H1 (cell line): ENCODE measurements at regions not wholly inside any gene's neighbourhood (a gene's known extent, or its start where the extent isn't known, plus 50 kb on each side); places are given as distances from the start of the nearest gene placed in this dataset.

ENCODE experiments used
- CTCF ChIA-PET: fragments of 300-600 bp; sonication (Branson Sonifier 250); formaldehyde crosslinking; loops from one replicate; lab custom pipeline; 2021; ENCODE audit not compliant: partially characterized antibody; lab: Charles Lee
- POLR2A ChIA-PET: fragments of 300-600 bp; sonication (Branson Sonifier 250); formaldehyde crosslinking; loops from one replicate; lab custom pipeline; 2021; ENCODE audit warnings: inconsistent platforms; ENCODE audit not compliant: partially characterized antibody; lab: Charles Lee
- DNase-seq, 2 experiments: peaks; one replicate each; pipeline versions ENCODE4 v3.0.0 to v3.0.0-alpha.2; 2010 to 2022; ENCODE audit warnings: low spot score in 2 of 2, low read depth in 1 of 2, mixed read lengths in 1 of 2
- FAIRE-seq: peaks from 2 replicates; lab custom pipeline; 2011; peaks lifted over from hg19 to GRCh38; lab: Jason Lieb, UNC
- H2AFZ ChIP-seq: 2 replicates; pipeline ENCODE4 v1.8.1; 2012; ENCODE audit warnings: low read length, inconsistent platforms
- H2AK5ac ChIP-seq: 2 replicates; pipeline ENCODE4 v1.6.1; 2013; ENCODE audit warnings: low read depth, low read length
- H2BK120ac ChIP-seq: replicated peaks from 2 replicates; pipeline ENCODE3; 2013; ENCODE audit warnings: low read depth, low read length, inconsistent platforms
- H2BK12ac ChIP-seq: 2 replicates; pipeline ENCODE4 v1.6.1; 2013; ENCODE audit warnings: low read depth, low read length
- H2BK15ac ChIP-seq: 2 replicates; pipeline ENCODE4 v1.6.1; 2013; ENCODE audit warnings: low read length
- H2BK20ac ChIP-seq: 2 replicates; pipeline ENCODE4 v1.6.1; 2013; ENCODE audit warnings: low read length
- H2BK5ac ChIP-seq: 2 replicates; pipeline ENCODE4 v1.6.1; 2013; ENCODE audit warnings: low read depth, low read length
- H3K14ac ChIP-seq: 2 replicates; pipeline ENCODE4 v1.6.1; 2013; ENCODE audit warnings: inconsistent platforms; ENCODE audit not compliant: insufficient read length
- H3K18ac ChIP-seq: 2 replicates; pipeline ENCODE4 v1.6.1; 2013; ENCODE audit warnings: low read length; ENCODE audit errors: extremely low read depth
- H3K23ac ChIP-seq: 2 replicates; pipeline ENCODE4 v1.6.1; 2013; ENCODE audit warnings: inconsistent platforms; ENCODE audit not compliant: insufficient read length
- H3K23me2 ChIP-seq: 2 replicates; pipeline ENCODE4 v1.6.1; 2013; ENCODE audit warnings: low read depth, low read length
- H3K27ac ChIP-seq: 2 replicates; pipeline ENCODE4 v1.6.1; 2011; ENCODE audit warnings: low read depth, low read length, inconsistent platforms
- H3K27me3 ChIP-seq, 4 experiments: replicated peaks in 1 of 4; 1 replicate in 1 of 4; 2 replicates in 3 of 4; pipeline versions ENCODE4 v1.6.1 to v1.8.1; 2011 to 2013; ENCODE audit warnings: low read length in 3 of 4, mild to moderate bottlenecking in 3 of 4, inconsistent platforms in 2 of 4, mixed read lengths in 2 of 4, moderate library complexity in 1 of 4; ENCODE audit not compliant: control insufficient read depth in 3 of 4, insufficient read depth in 3 of 4; ENCODE audit errors: extremely low read depth in 1 of 4
- H3K36me3 ChIP-seq, 4 experiments: 2 replicates each; pipeline versions ENCODE4 v1.6.1 to v1.8.1; 2011 to 2013; ENCODE audit warnings: mild to moderate bottlenecking in 4 of 4, low read length in 3 of 4, moderate library complexity in 2 of 4, control low read depth in 1 of 4, inconsistent platforms in 1 of 4; ENCODE audit not compliant: insufficient read depth in 4 of 4, control insufficient read depth in 2 of 4
- H3K4ac ChIP-seq: replicated peaks from 2 replicates; pipeline ENCODE3; 2013; ENCODE audit warnings: low read length, low read depth, mixed read lengths, inconsistent platforms; ENCODE audit not compliant: insufficient read length
- H3K4me1 ChIP-seq, 4 experiments: replicated peaks in 1 of 4; 1 replicate in 1 of 4; 2 replicates in 3 of 4; pipeline versions ENCODE4 v1.6.1 to v1.8.1; 2011 to 2013; ENCODE audit warnings: low read length in 3 of 4, inconsistent platforms in 2 of 4, mixed read lengths in 1 of 4; ENCODE audit not compliant: insufficient read depth in 4 of 4, control insufficient read depth in 3 of 4
- H3K4me2 ChIP-seq, 2 experiments: 2 replicates each; pipeline versions ENCODE4 v1.6.1 to v1.8.1; 2011 to 2013; ENCODE audit warnings: low read depth in 2 of 2, low read length in 2 of 2, control low read depth in 1 of 2, inconsistent platforms in 1 of 2, mild to moderate bottlenecking in 1 of 2; ENCODE audit not compliant: insufficient read depth in 1 of 2
- H3K4me3 ChIP-seq, 4 experiments: fragments of 200-600, 300-600 bp in 1 of 4; sonication (generic), shearing (Covaris generic), sonication (Bioruptor Twin) in 1 of 4; 2 replicates each; pipeline versions ENCODE4 v1.5.1 to v1.8.1; 2011 to 2016; ENCODE audit warnings: low read length in 4 of 4, low read depth in 3 of 4, control low read depth in 2 of 4, inconsistent platforms in 2 of 4, mild to moderate bottlenecking in 2 of 4, mixed read lengths in 1 of 4, moderate library complexity in 1 of 4; ENCODE audit not compliant: insufficient read depth in 2 of 4; ENCODE audit errors: extremely low read depth in 1 of 4
- H3K56ac ChIP-seq: replicated peaks from 2 replicates; pipeline ENCODE3; 2013; ENCODE audit warnings: low read depth, mild to moderate bottlenecking, mixed read lengths, low read length, inconsistent platforms; ENCODE audit not compliant: insufficient read length
- H3K79me1 ChIP-seq: 2 replicates; pipeline ENCODE4 v1.6.1; 2013; ENCODE audit warnings: low read depth, low read length, control low read depth
- H3K79me2 ChIP-seq, 2 experiments: 2 replicates each; pipeline versions ENCODE4 v1.6.1 to v1.8.1; 2012 to 2013; ENCODE audit warnings: low read length in 2 of 2, mild to moderate bottlenecking in 2 of 2, inconsistent platforms in 1 of 2; ENCODE audit not compliant: insufficient read depth in 2 of 2, control insufficient read depth in 1 of 2
- H3K9ac ChIP-seq, 4 experiments: replicated peaks in 1 of 4; 1 replicate in 1 of 4; 2 replicates in 3 of 4; pipeline versions ENCODE4 v1.6.1 to v1.8.1; 2011 to 2013; ENCODE audit warnings: low read depth in 3 of 4, low read length in 3 of 4, control low read depth in 2 of 4, mild to moderate bottlenecking in 2 of 4, moderate library complexity in 2 of 4, inconsistent platforms in 1 of 4; ENCODE audit errors: extremely low read depth in 1 of 4
- H3K9me3 ChIP-seq, 2 experiments: 2 replicates each; pipeline versions ENCODE4 v1.6.1 to v1.8.1; 2012 to 2013; ENCODE audit warnings: mild to moderate bottlenecking in 2 of 2, moderate library complexity in 2 of 2, control low read depth in 1 of 2, inconsistent platforms in 1 of 2, low read depth in 1 of 2, low read length in 1 of 2, mixed read lengths in 1 of 2; ENCODE audit not compliant: insufficient read depth in 2 of 2
- H4K20me1 ChIP-seq, 2 experiments: replicated peaks in 1 of 2; 2 replicates each; pipeline versions ENCODE3 to v1.8.1; 2011 to 2013; ENCODE audit warnings: inconsistent platforms in 2 of 2, low read length in 2 of 2, mild to moderate bottlenecking in 1 of 2; ENCODE audit not compliant: insufficient read depth in 2 of 2, control insufficient read depth in 1 of 2
- H4K5ac ChIP-seq: 2 replicates; pipeline ENCODE4 v1.6.1; 2013; ENCODE audit warnings: low read length, low read depth, mixed read lengths, inconsistent platforms; ENCODE audit not compliant: insufficient read length
- H4K8ac ChIP-seq: 2 replicates; pipeline ENCODE4 v1.8.0; 2013; ENCODE audit warnings: mild to moderate bottlenecking, moderate library complexity, low read length, inconsistent platforms; ENCODE audit not compliant: insufficient read depth; ENCODE audit errors: extremely low read depth
- H4K91ac ChIP-seq: replicated peaks from 2 replicates; pipeline ENCODE3; 2013; ENCODE audit warnings: low read length, mixed read lengths, inconsistent platforms; ENCODE audit not compliant: insufficient read length
- ATF2 ChIP-seq: IDR thresholded peaks from 2 replicates; pipeline ENCODE4 v1.6.1; 2012; ENCODE audit warnings: low read length, inconsistent platforms
- BACH1 ChIP-seq: IDR thresholded peaks from 2 replicates; pipeline ENCODE4 v1.6.1; 2012; ENCODE audit warnings: low read length, improper control_type of control experiment
- CHD2 ChIP-seq: IDR thresholded peaks from 2 replicates; pipeline ENCODE4 v1.6.1; 2012; ENCODE audit warnings: low read length, improper control_type of control experiment
- CREB1 ChIP-seq: IDR thresholded peaks from 2 replicates; pipeline ENCODE4 v1.6.1; 2012; ENCODE audit warnings: inconsistent platforms
- CTBP2 ChIP-seq: IDR thresholded peaks from 2 replicates; pipeline ENCODE4 v1.7.0; 2011; ENCODE audit warnings: borderline replicate concordance, mild to moderate bottlenecking, moderate library complexity, mixed read lengths, low read length; ENCODE audit not compliant: insufficient read depth, insufficient read length
- FOSL1 ChIP-seq: IDR thresholded peaks from 2 replicates; pipeline ENCODE4 v1.6.1; 2011; ENCODE audit warnings: mild to moderate bottlenecking, low read depth, low read length, moderate library complexity; ENCODE audit not compliant: insufficient read depth
- KDM4A ChIP-seq: IDR thresholded peaks from one replicate; pipeline ENCODE4 v1.7.1; 2012; ENCODE audit warnings: low read depth, mild to moderate bottlenecking, moderate library complexity, low read length, inconsistent platforms; ENCODE audit not compliant: severe bottlenecking
- NRF1 ChIP-seq: IDR thresholded peaks from 2 replicates; pipeline ENCODE4 v1.6.1; 2011; ENCODE audit warnings: mild to moderate bottlenecking, low read depth, low read length, improper control_type of control experiment
- RBBP5 ChIP-seq: IDR thresholded peaks from 2 replicates; pipeline ENCODE4 v1.7.1; 2012; ENCODE audit warnings: low read depth, mild to moderate bottlenecking, inconsistent platforms, low read length, moderate library complexity, borderline replicate concordance
- RXRA ChIP-seq: IDR thresholded peaks from 2 replicates; pipeline ENCODE4 v1.6.1; 2011; ENCODE audit warnings: low read depth, mild to moderate bottlenecking, low read length, moderate library complexity; ENCODE audit not compliant: insufficient read depth
- SIN3A ChIP-seq, 2 experiments: IDR thresholded peaks in 1 of 2; conservative IDR thresholded peaks in 1 of 2; 2 replicates each; pipeline ENCODE4 v1.6.1; 2011 to 2012; ENCODE audit warnings: low read length in 2 of 2, improper control_type of control experiment in 1 of 2, low read depth in 1 of 2, mild to moderate bottlenecking in 1 of 2
- SIRT6 ChIP-seq: IDR thresholded peaks from one replicate; pipeline ENCODE4 v1.7.1; 2012; ENCODE audit warnings: low read length, inconsistent platforms
- SP4 ChIP-seq: IDR thresholded peaks from 2 replicates; pipeline ENCODE4 v1.6.1; 2012; ENCODE audit warnings: low read length, inconsistent platforms
- TAF7 ChIP-seq: optimal IDR thresholded peaks from 2 replicates; pipeline ENCODE3; 2011; ENCODE audit warnings: low read depth, mild to moderate bottlenecking, inconsistent platforms, low read length, moderate library complexity, borderline replicate concordance
- WGBS, 2 experiments: shearing (Covaris generic) in 1 of 2; methylation state at CpG; one replicate each; pipeline versions ENCODE4 v1.1.6 to v1.1.7; 2013 to 2015; ENCODE audit warnings: low lambda C conversion rate in 2 of 2, mixed read lengths in 2 of 2, inconsistent platforms in 1 of 2, low coverage in 1 of 2, missing lambda C conversion rate in 1 of 2; ENCODE audit not compliant: insufficient replicate concordance in 2 of 2, insufficient coverage in 1 of 2, insufficient read length in 1 of 2; ENCODE audit errors: extremely low coverage in 1 of 2, missing lambda C conversion rate in 1 of 2; 5-methylcytosine and 5-hydroxymethylcytosine counted together

DNA sequence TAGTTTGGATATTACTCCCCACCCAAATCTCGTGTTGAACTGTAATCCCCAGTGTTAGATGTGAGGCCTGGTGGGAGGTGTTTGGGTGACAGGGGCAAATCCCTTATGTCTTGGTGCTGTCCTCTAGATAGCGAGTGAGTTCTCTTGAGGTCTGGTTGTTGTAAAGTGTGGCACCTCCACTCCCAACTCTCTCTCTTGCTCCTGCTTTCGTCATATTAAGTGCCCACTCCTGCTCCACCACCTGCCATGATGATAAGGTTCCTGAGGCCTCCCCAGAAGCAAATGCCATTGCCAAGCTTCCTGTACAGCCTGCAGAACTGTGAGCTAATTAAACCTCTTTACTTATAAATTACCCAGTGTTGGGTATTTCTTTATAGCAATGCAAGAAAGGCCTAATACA, 944.3 kb downstream of the ADGRL3 start:
- no peak overlapping the region for H4K91ac ChIP-seq
- H4K5ac ChIP-seq = no peak overlapping the region
- no peak overlapping the region for H2AK5ac ChIP-seq
- H3K27me3 ChIP-seq = no peaks in the 10 kb centered on the region
- no peak overlapping the region for H2AFZ ChIP-seq
- H3K27ac ChIP-seq = no peak overlapping the region
- no peak overlapping the region for H3K4me2 ChIP-seq
- no peaks in the 10 kb centered on the region for H4K20me1 ChIP-seq
- no peaks in the 10 kb centered on the region for H3K79me1 ChIP-seq
- no peak overlapping the region for H2BK120ac ChIP-seq
- ChIA-PET CTCF (interaction anchor here (1.0 kb wide), 1 partner anchor 26 kb away, joined by 3 read pairs; no protein-coding TSS in a partner anchor), POLR2A (no interaction called here)
- H3K4me3 ChIP-seq = no peak overlapping the region
- no peak overlapping the region for H3K9ac ChIP-seq
- H2BK15ac ChIP-seq = no peak overlapping the region
- no peak for DNase-seq
- H2BK20ac ChIP-seq = no peak overlapping the region
- H3K9me3 ChIP-seq = peaks cover 10 to 12% of the 10 kb centered on the region in 2 experiments
- no peaks in the 10 kb centered on the region; a peak in 1 of 7 replicates for H3K4me1 ChIP-seq
- no peak overlapping the region for H3K4ac ChIP-seq
- no peak for FAIRE-seq
- no peak overlapping the region for H3K23ac ChIP-seq
- no peaks in the 10 kb centered on the region for H3K36me3 ChIP-seq
- H3K56ac ChIP-seq = no peak overlapping the region
- no peak overlapping the region for H3K18ac ChIP-seq
- no peaks in the 10 kb centered on the region for H3K23me2 ChIP-seq
- no peaks in the 10 kb centered on the region for H3K79me2 ChIP-seq
- 87% methylated on average over 3 of the region's 3 CpGs; no CpG with 5 or more reads in 1 of the 2 experiments for WGBS, 2 experiments
- H2BK5ac ChIP-seq = no peak overlapping the region
- no peak overlapping the region for H4K8ac ChIP-seq
- no peak overlapping the region for H3K14ac ChIP-seq
- no peak overlapping the region for H2BK12ac ChIP-seq
- TF ChIP-seq SP4 (no peak), KDM4A (no peak), FOSL1 (no peak), SIRT6 (no peak), RXRA (no peak), ATF2 (no peak), BACH1 (no peak), RBBP5 (no peak), TAF7 (no peak), SIN3A (conservative IDR thresholded peaks at IDR 0.05 in 1 of 2, IDR thresholded peaks at IDR 0.05 in 1 of 2; ENCODE audit: low read depth in 1 of 2, low read length in 2 of 2) (no peak), CREB1 (no peak), CHD2 (no peak), CTBP2 (no peak), NRF1 (no peak)
